IPS-18a (cell line): ENCODE measurements at regions not wholly inside any gene's neighbourhood (a gene's known extent, or its start where the extent isn't known, plus 50 kb on each side); places are given as distances from the start of the nearest gene placed in this dataset.

Experiments
- H3K27ac ChIP-seq: one replicate; pipeline ENCODE4 v1.5.1; 2013; ENCODE audit warnings: low read length
- H3K27me3 ChIP-seq: one replicate; pipeline ENCODE4 v1.6.1; 2013; ENCODE audit warnings: mild to moderate bottlenecking, low read length; ENCODE audit not compliant: control insufficient read depth, insufficient read depth
- H3K36me3 ChIP-seq: one replicate; pipeline ENCODE4 v1.6.1; 2013; ENCODE audit warnings: low read depth, low read length; ENCODE audit not compliant: control insufficient read depth
- H3K4me1 ChIP-seq: one replicate; pipeline ENCODE4 v1.6.1; 2013; ENCODE audit warnings: low read depth, low read length; ENCODE audit not compliant: control insufficient read depth
- H3K4me3 ChIP-seq: one replicate; pipeline ENCODE4 v1.5.1; 2013; ENCODE audit warnings: low read length
- H3K9ac ChIP-seq: one replicate; pipeline ENCODE4 v1.6.1; 2013; ENCODE audit warnings: mild to moderate bottlenecking, low read length, moderate library complexity
- H3K9me3 ChIP-seq: one replicate; pipeline ENCODE4 v1.6.1; 2013; ENCODE audit warnings: low read depth, low read length; ENCODE audit not compliant: control insufficient read depth

GRCh38 chr3:151552589-151552988, 91.7 kb upstream of the IGSF10 start:
- H3K9ac ChIP-seq = no peak overlapping the region
- no peaks in the 10 kb centered on the region for H3K27me3 ChIP-seq
- H3K36me3 ChIP-seq = no peaks in the 10 kb centered on the region
- peaks cover 5% of the 10 kb centered on the region for H3K4me1 ChIP-seq
- H3K9me3 ChIP-seq = no peaks in the 10 kb centered on the region
- H3K4me3 ChIP-seq = no peak overlapping the region
- H3K27ac ChIP-seq = no peak overlapping the region

GRCh38 chr3:151550642-151551041, 89.8 kb upstream of the IGSF10 start:
- H3K27ac ChIP-seq = no peak overlapping the region

GRCh38 chr3:151550025-151550618, 89.3 kb upstream of the IGSF10 start:
- Histone ChIP-seq H3K9me3 (no peaks in the 10 kb centered on the region), H3K27ac (no peak overlapping the region), H3K36me3 (no peaks in the 10 kb centered on the region), H3K4me1 (peaks cover 8% of the 10 kb centered on the region), H3K4me3 (no peak overlapping the region), H3K27me3 (no peaks in the 10 kb centered on the region), H3K9ac (no peak overlapping the region)

More at GRCh38 chr3:151550642-151551041, 89.8 kb upstream of the IGSF10 start:
- no peaks in the 10 kb centered on the region for H3K27me3 ChIP-seq
- H3K9ac ChIP-seq = no peak overlapping the region
- H3K4me1 ChIP-seq = peaks cover 5% of the 10 kb centered on the region
- H3K36me3 ChIP-seq = no peaks in the 10 kb centered on the region
- no peaks in the 10 kb centered on the region for H3K9me3 ChIP-seq
- H3K4me3 ChIP-seq = no peak overlapping the region

GRCh38 chr3:151548195-151548594, 87.3 kb upstream of the IGSF10 start:
- Histone ChIP-seq H3K4me1 (peaks cover 16% of the 10 kb centered on the region), H3K36me3 (no peaks in the 10 kb centered on the region), H3K27ac (no peak overlapping the region), H3K9ac (no peak overlapping the region), H3K27me3 (no peaks in the 10 kb centered on the region), H3K9me3 (no peaks in the 10 kb centered on the region), H3K4me3 (no peak overlapping the region)

- Histone ChIP-seq H3K4me3 (no peak overlapping the region), H3K27ac (no peak overlapping the region), H3K36me3 (no peaks in the 10 kb centered on the region), H3K27me3 (no peaks in the 10 kb centered on the region), H3K9me3 (no peaks in the 10 kb centered on the region), H3K4me1 (peaks cover 15% of the 10 kb centered on the region), H3K9ac (no peak overlapping the region)
Observed at GRCh38 chr3:151544164-151544548, 83.3 kb upstream of the IGSF10 start.

GRCh38 chr3:151541178-151541577, 80.3 kb upstream of the IGSF10 start:
- H3K9ac ChIP-seq = no peak overlapping the region
- no peaks in the 10 kb centered on the region for H3K9me3 ChIP-seq

GRCh38 chr3:151539599-151539998, 78.7 kb upstream of the IGSF10 start:
- H3K4me1 ChIP-seq = peaks cover 16% of the 10 kb centered on the region
- no peak overlapping the region for H3K9ac ChIP-seq
- no peaks in the 10 kb centered on the region for H3K9me3 ChIP-seq
- H3K36me3 ChIP-seq = no peaks in the 10 kb centered on the region
- no peaks in the 10 kb centered on the region for H3K27me3 ChIP-seq
- H3K4me3 ChIP-seq = no peak overlapping the region
- H3K27ac ChIP-seq = no peak overlapping the region

More at GRCh38 chr3:151541178-151541577, 80.3 kb upstream of the IGSF10 start:
- peaks cover 22% of the 10 kb centered on the region for H3K4me1 ChIP-seq
- H3K36me3 ChIP-seq = no peaks in the 10 kb centered on the region
- H3K4me3 ChIP-seq = no peak overlapping the region
- no peaks in the 10 kb centered on the region for H3K27me3 ChIP-seq
- no peak overlapping the region for H3K27ac ChIP-seq

GRCh38 chr3:151538456-151539393, 77.9 kb upstream of the IGSF10 start:
- Histone ChIP-seq H3K4me3 (no peak overlapping the region), H3K27ac (no peak overlapping the region), H3K9me3 (no peaks in the 10 kb centered on the region), H3K9ac (no peak overlapping the region), H3K27me3 (no peaks in the 10 kb centered on the region), H3K4me1 (peaks cover 11% of the 10 kb centered on the region), H3K36me3 (no peaks in the 10 kb centered on the region)

- no peaks in the 10 kb centered on the region for H3K36me3 ChIP-seq
- H3K27me3 ChIP-seq = no peaks in the 10 kb centered on the region
- H3K4me3 ChIP-seq = no peak overlapping the region
- no peaks in the 10 kb centered on the region for H3K9me3 ChIP-seq
- peaks cover 11% of the 10 kb centered on the region for H3K4me1 ChIP-seq
- no peak overlapping the region for H3K27ac ChIP-seq
- H3K9ac ChIP-seq = no peak overlapping the region
Observed at GRCh38 chr3:151537726-151538125, 76.9 kb upstream of the IGSF10 start.

GRCh38 chr3:151526757-151527156, 65.9 kb upstream of the IGSF10 start:
- no peak overlapping the region for H3K9ac ChIP-seq

GRCh38 chr3:151520105-151520504, 59.2 kb upstream of the IGSF10 start:
- H3K4me3 ChIP-seq = no peak overlapping the region
- no peak overlapping the region for H3K27ac ChIP-seq
- H3K27me3 ChIP-seq = no peaks in the 10 kb centered on the region
- H3K9ac ChIP-seq = no peak overlapping the region
- H3K9me3 ChIP-seq = no peaks in the 10 kb centered on the region
- H3K4me1 ChIP-seq = no peaks in the 10 kb centered on the region
- H3K36me3 ChIP-seq = no peaks in the 10 kb centered on the region

More at GRCh38 chr3:151526757-151527156, 65.9 kb upstream of the IGSF10 start:
- H3K9me3 ChIP-seq = no peaks in the 10 kb centered on the region
- H3K27ac ChIP-seq = no peak overlapping the region
- H3K4me3 ChIP-seq = no peak overlapping the region
- no peaks in the 10 kb centered on the region for H3K4me1 ChIP-seq
- H3K36me3 ChIP-seq = no peaks in the 10 kb centered on the region
- H3K27me3 ChIP-seq = no peaks in the 10 kb centered on the region
